NCI-H2196 treated with DMSO at 0.1 percent for 48 hours (cell line): ENCODE measurements at regions not wholly inside any gene's neighbourhood (a gene's known extent, or its start where the extent isn't known, plus 50 kb on each side); places are given as distances from the start of the nearest gene placed in this dataset.

Experiments
- DNase-seq: peaks from one replicate; lab custom pipeline; 2025; ENCODE audit not compliant: unreplicated experiment; lab: John Stamatoyannopoulos, UW

GRCh38 chr12:28876196-28876798 lies 272.8 kb upstream of the FAR2 start:
- no peak for DNase-seq

GRCh38 chr12:28877854-28878253 lies 271.2 kb upstream of the FAR2 start:
- DNase-seq: no peak

- DNase-seq: no peak
These were observed 270.4 kb upstream of the FAR2 start for GRCh38 chr12:28878629-28879028.

DNA sequence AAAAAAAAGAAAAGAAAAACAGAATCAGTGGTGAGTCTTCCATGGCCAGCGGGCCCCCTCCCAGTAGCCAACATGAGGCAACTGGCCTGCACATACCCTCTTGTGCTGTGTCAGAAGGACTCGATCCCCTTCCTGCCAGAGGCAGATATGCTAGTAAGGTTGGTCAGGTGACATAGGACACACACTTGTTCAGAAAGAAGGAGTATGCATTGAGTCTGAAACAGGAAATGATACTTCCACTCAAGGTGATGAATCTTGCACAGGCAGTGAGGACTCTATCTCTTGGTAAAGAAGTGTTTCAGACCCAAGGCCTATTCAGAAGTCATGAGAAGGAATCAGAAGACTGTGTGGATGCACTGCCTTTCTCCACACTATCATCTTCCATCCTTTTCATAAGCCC lies 269.7 kb upstream of the FAR2 start:
- no peak for DNase-seq

DNA sequence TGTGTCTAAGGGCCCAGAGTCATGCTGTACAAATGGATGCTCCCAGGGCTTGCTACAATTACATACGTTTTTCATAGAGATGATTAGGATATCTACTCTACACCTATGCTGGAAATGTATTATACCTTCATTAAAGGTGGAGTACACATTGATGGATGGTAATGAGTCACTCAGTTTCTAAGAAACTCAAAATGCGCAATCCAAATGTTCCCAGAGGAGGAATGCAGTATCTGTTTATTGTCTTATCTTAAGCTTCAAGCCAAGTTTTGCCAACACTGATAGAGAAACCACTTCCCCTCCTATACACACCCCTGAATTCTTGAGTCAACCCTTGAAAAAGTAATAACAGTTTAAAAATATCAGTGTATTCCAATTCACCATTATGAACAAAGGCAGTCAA lies 266.6 kb upstream of the FAR2 start:
- no peak for DNase-seq

- DNase-seq: no peak
These were observed 265.6 kb upstream of the FAR2 start for GRCh38 chr12:28883406-28883997.

- no peak for DNase-seq
These were observed 264.0 kb upstream of the FAR2 start for GRCh38 chr12:28884904-28885679.

DNA sequence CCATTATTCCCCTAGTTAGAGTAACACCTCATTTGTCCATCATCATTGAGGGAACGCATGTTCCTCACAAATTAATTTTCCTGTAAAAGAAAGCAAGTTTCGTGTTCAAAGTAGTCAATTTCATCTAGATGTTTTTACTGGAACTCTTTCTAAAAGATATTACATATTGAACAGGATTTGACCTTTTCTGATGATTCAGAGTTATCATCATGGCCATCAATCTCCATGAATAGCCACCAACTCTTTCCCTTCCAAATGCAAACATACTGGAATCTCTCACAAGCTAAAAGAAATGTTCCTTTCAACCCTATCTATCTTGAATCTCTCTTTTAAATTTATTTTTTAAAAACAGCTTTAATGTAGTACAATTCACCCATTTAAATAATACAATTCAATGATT lies 263.1 kb upstream of the FAR2 start:
- DNase-seq: no peak

GRCh38 chr12:28887461-28887990 lies 261.6 kb upstream of the FAR2 start:
- no peak for DNase-seq

DNA sequence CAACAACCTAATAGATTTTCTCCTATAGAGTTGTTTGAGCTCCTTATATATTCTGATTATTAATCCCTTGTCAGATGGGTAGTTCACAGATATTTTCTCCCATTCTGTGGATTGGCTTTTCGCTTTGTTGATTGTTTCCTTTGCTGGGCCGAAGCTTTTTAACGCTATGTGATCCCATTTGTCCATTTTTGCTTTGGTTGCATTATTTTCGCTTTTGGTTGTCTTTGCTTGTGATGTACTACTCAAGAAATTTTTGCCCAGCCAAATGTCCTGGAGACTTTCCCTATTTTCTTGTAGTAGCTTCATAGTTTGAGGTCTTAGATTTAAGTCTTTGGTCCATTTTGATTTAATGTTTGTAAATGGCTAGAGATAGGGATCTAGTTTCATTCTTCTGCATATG lies 258.4 kb upstream of the FAR2 start:
- DNase-seq: no peak

DNA sequence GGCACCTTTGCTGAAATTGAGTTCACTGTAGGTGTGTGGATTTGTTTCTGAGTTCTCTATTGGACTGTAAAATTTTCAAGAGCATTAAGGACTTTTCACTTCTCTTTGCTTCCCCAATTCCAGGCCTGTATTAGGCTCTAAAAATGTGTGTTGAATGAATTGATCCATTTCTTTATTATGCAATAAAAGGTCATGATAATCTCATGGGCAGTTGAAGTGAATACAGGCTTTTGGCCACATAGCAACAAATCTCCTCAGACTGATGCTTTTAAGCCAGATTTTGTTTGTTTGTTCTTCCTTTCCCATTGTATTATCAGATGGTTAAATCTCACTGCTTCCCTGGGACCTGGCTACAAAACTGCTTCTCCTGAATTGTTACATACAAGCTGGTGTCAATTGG lies 258.0 kb upstream of the FAR2 start:
- no peak for DNase-seq

DNA sequence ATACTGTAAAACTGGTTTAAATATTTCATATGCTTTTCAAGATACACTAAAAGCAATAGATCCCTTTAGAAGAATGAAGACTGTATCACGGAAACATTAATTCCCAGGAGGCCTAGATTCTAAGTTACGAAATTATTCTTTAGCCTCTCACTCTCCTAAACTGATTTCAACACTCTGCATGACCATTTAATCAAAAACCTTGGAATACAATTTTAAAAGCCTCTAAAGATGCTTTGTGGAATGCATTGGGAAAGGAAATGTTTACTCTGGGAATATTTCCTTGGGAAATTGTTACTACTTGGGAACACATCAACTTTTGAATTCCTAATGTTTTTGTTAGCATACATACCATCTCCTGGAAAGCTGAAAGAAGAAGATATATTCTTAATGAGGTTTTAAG lies 255.7 kb upstream of the FAR2 start:
- DNase-seq: no peak

GRCh38 chr12:28893856-28894255 lies 255.2 kb upstream of the FAR2 start:
- DNase-seq: no peak

GRCh38 chr12:28896421-28896820 lies 252.7 kb upstream of the FAR2 start:
- no peak for DNase-seq

- DNase-seq: no peak
These were observed 251.0 kb upstream of the FAR2 start for GRCh38 chr12:28898038-28898437.

DNA sequence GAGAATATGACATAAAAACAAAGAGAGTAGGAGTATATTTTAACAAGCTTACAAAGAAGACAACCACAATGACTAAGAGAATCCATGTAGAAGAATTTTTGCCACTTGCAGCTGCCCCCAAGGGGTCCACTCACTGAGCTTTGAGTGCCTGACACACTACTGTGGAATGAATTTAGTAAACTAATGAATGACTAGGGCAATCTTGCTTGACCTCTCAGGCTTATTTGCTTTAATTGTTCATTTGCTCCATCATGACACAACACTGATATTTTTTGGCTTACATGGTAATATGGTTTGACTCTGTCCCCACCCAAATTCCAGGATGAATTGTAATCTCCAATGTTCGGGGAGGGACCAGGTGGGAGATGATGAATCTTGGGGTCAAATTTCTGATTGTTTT lies 249.1 kb upstream of the FAR2 start:
- DNase-seq: no peak

GRCh38 chr12:28905220-28905955 lies 243.7 kb upstream of the FAR2 start:
- no peak for DNase-seq

DNA sequence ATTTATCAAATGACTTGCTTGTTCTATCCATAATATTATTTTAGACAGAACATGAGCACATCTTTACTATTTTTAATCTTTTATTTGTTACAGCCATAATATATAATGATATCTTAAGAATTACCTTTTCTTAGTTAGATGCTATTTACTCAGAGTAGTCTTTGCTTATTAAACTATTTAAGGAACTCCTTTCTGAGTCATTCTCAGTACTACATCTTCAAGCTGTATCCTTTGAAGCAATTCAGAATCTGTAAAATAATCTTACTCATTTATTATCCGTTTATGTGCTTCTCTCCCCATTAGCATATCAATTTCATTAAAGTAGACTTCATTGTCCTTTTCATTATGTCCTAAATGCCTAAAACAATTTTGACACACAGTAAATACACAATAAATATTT lies 240.4 kb upstream of the FAR2 start:
- DNase-seq: no peak

DNA sequence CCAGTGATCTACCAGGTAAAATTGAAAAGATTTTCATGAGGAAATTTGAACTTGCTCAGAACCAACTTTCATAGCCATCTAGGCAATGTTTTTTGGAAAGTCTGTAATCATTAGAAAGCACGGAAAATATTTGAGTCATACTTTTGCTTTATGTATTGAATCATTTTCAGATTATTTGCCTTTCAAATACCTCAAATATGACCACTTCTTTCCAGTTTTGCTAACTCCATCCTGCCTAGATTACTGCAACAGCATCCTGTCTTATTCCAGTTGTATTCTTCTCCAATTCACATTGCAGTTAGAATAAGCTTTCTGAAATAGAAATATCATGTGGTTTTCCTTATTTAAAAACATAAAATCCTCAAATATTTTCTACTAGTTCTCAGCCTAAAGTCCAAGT lies 239.8 kb upstream of the FAR2 start:
- no peak for DNase-seq

DNA sequence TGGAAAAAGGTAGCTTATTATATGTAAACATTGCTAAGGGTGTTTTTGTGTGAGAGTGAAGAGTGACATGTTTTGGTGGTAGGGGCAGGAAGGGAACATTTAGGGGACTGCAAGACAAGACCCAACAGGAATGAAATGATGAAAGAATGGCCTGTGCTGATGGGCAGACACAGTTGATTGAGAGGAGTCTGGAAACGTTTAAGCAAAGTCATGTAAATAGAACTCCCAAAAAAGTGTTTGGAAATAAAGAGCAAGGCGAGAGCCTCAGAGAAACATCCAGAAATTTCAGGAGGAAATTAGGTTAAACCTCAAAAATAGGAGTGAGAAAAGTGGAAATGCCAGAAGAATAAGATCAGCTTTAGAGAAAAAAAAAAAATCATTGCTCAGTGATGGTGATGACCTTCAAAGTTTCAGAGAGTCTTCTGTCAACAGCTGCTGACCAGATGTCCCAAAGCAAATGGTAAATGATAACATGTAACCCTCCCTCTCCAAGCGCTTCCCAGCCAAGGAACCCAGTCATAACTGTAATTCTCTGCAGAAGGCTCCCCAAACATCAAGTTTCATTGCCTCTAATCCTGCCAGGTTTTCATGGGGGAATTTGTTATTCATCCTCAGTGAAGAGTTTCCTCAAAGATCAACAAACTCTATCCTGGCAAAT lies 223.2 kb upstream of the FAR2 start:
- no peak for DNase-seq

DNA sequence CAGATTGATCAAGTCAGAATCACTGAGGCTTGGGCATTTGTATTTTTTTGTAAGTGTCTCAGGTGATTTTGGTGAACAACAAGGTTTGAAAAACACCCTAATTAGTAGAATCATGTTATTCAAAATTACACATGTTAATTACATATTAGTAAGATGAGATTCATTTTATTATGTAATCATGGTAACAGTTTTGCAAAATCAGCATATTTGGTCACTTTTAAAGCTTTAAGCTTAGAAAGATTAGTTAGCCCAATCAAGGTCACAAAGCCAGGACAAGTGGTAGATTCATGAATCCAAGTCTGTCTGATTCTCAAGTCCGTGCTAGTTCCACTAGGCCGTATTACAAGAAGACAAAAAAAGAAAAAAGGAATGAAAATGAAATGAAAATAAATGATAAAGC lies 218.4 kb upstream of the FAR2 start:
- no peak for DNase-seq
